ENCODE measurements at regions not wholly inside any gene's neighbourhood (a gene's known extent, or its start where the extent isn't known, plus 50 kb on each side); places are given as distances from the start of the nearest gene placed in this dataset.

- TF ChIP-seq, protein P1, sequence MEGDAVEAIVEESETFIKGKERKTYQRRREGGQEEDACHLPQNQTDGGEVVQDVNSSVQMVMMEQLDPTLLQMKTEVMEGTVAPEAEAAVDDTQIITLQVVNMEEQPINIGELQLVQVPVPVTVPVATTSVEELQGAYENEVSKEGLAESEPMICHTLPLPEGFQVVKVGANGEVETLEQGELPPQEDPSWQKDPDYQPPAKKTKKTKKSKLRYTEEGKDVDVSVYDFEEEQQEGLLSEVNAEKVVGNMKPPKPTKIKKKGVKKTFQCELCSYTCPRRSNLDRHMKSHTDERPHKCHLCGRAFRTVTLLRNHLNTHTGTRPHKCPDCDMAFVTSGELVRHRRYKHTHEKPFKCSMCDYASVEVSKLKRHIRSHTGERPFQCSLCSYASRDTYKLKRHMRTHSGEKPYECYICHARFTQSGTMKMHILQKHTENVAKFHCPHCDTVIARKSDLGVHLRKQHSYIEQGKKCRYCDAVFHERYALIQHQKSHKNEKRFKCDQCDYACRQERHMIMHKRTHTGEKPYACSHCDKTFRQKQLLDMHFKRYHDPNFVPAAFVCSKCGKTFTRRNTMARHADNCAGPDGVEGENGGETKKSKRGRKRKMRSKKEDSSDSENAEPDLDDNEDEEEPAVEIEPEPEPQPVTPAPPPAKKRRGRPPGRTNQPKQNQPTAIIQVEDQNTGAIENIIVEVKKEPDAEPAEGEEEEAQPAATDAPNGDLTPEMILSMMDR (IDR thresholded peaks at IDR 0.05; ENCODE audit: borderline replicate concordance, insufficient read depth, low read depth, low read length) = no peak
- no peak overlapping the region for H3K4me3 ChIP-seq (ENCODE audit: low read depth, low read length)
These were observed 243.1 kb upstream of the SLC35B3 start for GRCh38 chr6:8678466-8678865.

DNA sequence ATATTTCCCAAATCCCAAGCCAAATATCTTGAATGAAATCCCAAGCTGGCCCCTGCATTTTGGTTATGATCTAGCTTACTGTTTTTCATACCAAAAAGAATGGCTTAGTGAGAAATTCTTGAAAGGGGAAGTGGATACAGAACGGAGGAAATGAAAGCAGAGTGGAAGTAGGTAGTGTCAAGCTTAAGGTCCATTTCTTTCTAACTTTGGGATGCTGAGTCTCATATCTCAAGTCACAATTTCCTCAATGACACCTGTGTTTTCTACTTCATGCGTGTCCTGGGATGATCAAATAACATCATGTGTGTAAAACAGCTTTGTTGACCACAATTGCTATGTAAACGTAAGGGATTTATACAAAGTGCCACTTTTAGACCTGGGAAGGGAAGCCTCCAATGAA lies 238.8 kb upstream of the SLC35B3 start:
- H3K4me3 ChIP-seq (ENCODE audit: low read depth, low read length) = no peak overlapping the region
- TF ChIP-seq, protein P1 (IDR thresholded peaks at IDR 0.05; ENCODE audit: borderline replicate concordance, insufficient read depth, low read depth, low read length) = no peak

- no peak overlapping the region for H3K4me3 ChIP-seq (ENCODE audit: low read depth, low read length)
- TF ChIP-seq, protein P1 (IDR thresholded peaks at IDR 0.05; ENCODE audit: borderline replicate concordance, insufficient read depth, low read depth, low read length) = no peak
These were observed 237.5 kb upstream of the SLC35B3 start for GRCh38 chr6:8672882-8673281.

DNA sequence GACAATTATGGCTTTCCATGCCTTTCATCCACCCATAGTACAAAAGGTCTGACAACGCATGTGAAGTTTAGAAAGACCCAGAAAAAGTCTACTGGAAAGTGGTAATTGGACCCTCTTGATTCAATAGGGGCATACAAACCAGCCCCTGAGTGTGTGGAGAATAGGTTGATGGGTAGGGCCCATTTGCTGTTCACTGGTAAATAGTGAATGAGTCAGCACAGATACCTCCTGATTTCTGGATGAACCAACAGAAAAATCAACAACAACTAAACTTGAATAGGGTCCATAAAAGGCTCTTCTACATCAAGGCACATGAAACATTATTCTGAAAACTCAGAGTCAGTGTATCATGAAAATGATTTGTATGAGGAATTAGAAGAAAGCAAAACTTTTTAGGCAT lies 235.4 kb upstream of the SLC35B3 start:
- no peak overlapping the region for H3K4me3 ChIP-seq (ENCODE audit: low read depth, low read length)
- TF ChIP-seq, protein P1 (IDR thresholded peaks at IDR 0.05; ENCODE audit: borderline replicate concordance, insufficient read depth, low read depth, low read length) = no peak

GRCh38 chr6:8664700-8665099 lies 229.4 kb upstream of the SLC35B3 start:
- TF ChIP-seq, protein P1 (IDR thresholded peaks at IDR 0.05; ENCODE audit: borderline replicate concordance, insufficient read depth, low read depth, low read length) = no peak

DNA sequence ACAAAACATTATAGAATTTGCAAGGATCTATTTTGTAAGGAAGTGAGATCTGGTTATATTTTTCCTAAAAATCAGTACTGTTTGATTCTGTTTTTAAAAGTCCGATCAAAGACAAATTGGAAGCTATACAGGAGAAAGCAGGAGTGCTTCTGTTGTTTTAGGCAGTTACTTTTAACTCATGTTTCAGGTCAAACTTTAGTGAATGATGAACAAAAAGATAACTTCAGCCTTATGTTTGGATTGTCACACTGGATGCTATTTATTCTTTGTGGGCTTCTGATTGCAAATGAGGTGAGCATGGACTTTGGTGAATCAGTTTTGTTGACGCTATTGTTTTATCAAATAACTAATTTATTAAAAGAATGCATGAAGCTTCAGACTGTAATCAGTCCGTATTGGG lies 228.7 kb upstream of the SLC35B3 start:
- TF ChIP-seq, protein P1 (IDR thresholded peaks at IDR 0.05; ENCODE audit: borderline replicate concordance, insufficient read depth, low read depth, low read length) = no peak
- no peak overlapping the region for H3K4me3 ChIP-seq (ENCODE audit: low read depth, low read length)

More at GRCh38 chr6:8664700-8665099, 229.4 kb upstream of the SLC35B3 start:
- no peak overlapping the region for H3K4me3 ChIP-seq (ENCODE audit: low read depth, low read length)

DNA sequence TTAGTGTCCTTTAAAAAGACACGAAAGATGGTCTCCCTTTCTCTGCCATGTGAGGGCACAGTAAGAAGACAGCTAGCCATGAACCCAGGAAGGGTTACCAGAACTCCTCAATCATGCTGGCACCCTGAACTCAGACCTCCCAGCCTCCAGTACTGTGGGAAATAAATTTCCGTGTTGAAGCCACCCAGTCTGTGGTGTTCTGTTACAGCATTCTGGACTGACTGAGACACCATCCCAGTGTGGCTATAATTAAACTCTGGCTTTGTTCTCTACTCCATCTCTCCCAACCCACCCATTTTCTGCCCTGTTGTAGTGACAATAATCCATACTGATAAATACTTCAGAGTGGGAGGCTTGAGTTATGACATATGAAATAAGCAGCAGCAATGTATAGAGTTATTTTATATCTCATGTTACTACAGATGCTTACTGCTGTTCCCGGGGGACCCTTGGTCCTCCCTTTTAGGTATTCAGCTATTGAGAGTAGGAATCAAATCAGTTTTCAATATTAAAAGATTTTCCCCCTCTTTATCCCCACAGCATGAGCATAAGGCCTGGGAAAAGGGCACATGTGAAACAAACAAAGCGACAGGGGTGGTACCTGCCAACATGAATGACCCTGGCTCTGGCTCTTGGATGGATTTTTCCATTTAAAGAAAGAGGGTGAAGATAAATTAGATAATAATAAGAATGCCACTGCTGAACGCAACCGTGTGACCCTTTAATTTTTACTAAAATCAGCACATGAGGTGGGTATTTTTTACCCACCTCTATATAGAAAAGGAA lies 224.3 kb upstream of the SLC35B3 start:
- TF ChIP-seq, protein P1 (IDR thresholded peaks at IDR 0.05; ENCODE audit: borderline replicate concordance, insufficient read depth, low read depth, low read length) = no peak
- no peak overlapping the region for H3K4me3 ChIP-seq (ENCODE audit: low read depth, low read length)
